BJ (cell line): ENCODE measurements at regions not wholly inside any gene's neighbourhood (a gene's known extent, or its start where the extent isn't known, plus 50 kb on each side); places are given as distances from the start of the nearest gene placed in this dataset.

Experiments used
- CTCF ChIA-PET: fragments of 350-600 bp; formaldehyde crosslinking; extraction: SDS; loops from one replicate; lab custom pipeline; 2021; ENCODE audit warnings: antibody characterized with exemption, inconsistent platforms; lab: Yijun Ruan, JAX
- POLR2A ChIA-PET: fragments of 300-600 bp; sonication (Branson Sonifier 250); formaldehyde crosslinking; extraction: SDS; loops from one replicate; lab custom pipeline; 2021; ENCODE audit warnings: antibody characterized with exemption; lab: Charles Lee
- DNase-seq: peaks from one replicate; pipeline ENCODE4 v3.0.0-alpha.2; 2011; ENCODE audit warnings: low read depth
- H3K27me3 ChIP-seq: 2 replicates; pipeline ENCODE4 v1.6.0; 2011; ENCODE audit warnings: low read length; ENCODE audit not compliant: control insufficient read depth, insufficient read depth
- H3K36me3 ChIP-seq: 2 replicates; pipeline ENCODE4 v1.5.1; 2011; ENCODE audit warnings: low read length; ENCODE audit not compliant: control insufficient read depth, insufficient read depth
- H3K4me3 ChIP-seq: 2 replicates; pipeline ENCODE4 v1.5.1; 2011; ENCODE audit warnings: low read depth, mild to moderate bottlenecking, control low read depth, low read length
- CTCF ChIP-seq: IDR thresholded peaks from 2 replicates; pipeline ENCODE4 v1.5.1; 2011; ENCODE audit warnings: low read depth, mild to moderate bottlenecking, control low read depth, inconsistent platforms, low read length, moderate library complexity; ENCODE audit not compliant: insufficient read depth

GRCh38 chr10:128614016-128614605 lies 487.9 kb upstream of the MKI67 start:
- CTCF ChIA-PET: no interaction called here

GRCh38 chr10:128614802-128615553 lies 488.8 kb upstream of the MKI67 start:
- Histone ChIP-seq H3K4me3 (no peak overlapping the region), H3K27me3 (no peaks in the 10 kb centered on the region), H3K36me3 (no peaks in the 10 kb centered on the region)
- TF ChIP-seq CTCF: no peak
- ChIA-PET CTCF (no interaction called here), POLR2A (no interaction called here)
- DNase-seq: no peak

More at GRCh38 chr10:128614016-128614605, 487.9 kb upstream of the MKI67 start:
- Histone ChIP-seq H3K36me3 (no peaks in the 10 kb centered on the region), H3K4me3 (no peak overlapping the region), H3K27me3 (no peaks in the 10 kb centered on the region)
- TF ChIP-seq CTCF: no peak
- POLR2A ChIA-PET: no interaction called here
- no peak for DNase-seq

DNA sequence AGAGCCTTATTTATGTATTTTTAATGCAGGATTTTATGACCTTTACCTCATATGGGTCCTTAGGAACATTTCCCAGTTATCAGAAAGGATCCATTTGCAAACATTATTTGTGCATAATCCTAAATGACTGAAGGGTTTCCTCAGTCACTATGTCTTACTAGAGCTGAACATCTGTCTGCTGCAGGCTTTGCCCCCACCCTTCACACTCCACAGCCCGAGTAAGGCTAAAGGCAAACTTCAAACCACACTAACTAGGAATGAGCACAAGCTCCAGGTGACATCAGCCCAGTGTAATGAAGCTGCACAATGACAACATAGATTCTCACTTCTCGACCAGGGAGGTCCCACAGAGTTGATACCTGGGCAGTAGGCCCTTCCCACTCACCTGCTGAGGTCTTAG lies 491.3 kb upstream of the MKI67 start:
- no peak overlapping the region for H3K4me3 ChIP-seq
- CTCF ChIA-PET: no interaction called here

GRCh38 chr10:128622706-128623105 lies 496.5 kb upstream of the MKI67 start:
- CTCF ChIA-PET: no interaction called here
- Histone ChIP-seq H3K36me3 (no peaks in the 10 kb centered on the region), H3K4me3 (no peak overlapping the region), H3K27me3 (no peaks in the 10 kb centered on the region)
- TF ChIP-seq CTCF: no peak
- DNase-seq: no peak
- POLR2A ChIA-PET: no interaction called here

More for the DNA sequence above, 491.3 kb upstream of the MKI67 start:
- H3K27me3 ChIP-seq: no peaks in the 10 kb centered on the region
- DNase-seq: no peak
- POLR2A ChIA-PET: no interaction called here
- no peaks in the 10 kb centered on the region for H3K36me3 ChIP-seq
- TF ChIP-seq CTCF: no peak

DNA sequence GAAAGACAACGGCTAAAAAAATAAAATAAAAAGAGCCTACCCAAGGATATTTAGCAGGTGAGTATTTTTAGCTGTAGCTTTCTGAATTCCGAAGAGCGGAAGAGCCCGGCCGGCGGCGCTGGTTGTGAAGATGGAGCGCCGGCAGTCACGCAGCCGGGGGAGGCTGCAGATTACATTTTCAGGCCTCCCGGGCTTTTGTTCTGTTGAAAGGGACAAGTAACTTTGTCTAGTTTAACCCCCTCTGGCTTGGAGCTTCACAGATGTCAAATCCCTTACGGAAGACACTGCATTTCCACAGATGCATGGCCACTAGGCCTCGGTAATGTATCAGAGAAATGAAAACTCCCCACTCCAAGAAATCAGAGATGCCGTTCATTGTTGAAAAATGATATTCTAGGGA lies 497.6 kb upstream of the MKI67 start:
- H3K27me3 ChIP-seq: no peaks in the 10 kb centered on the region
- POLR2A ChIA-PET: no interaction called here
- DNase-seq: no peak
- H3K36me3 ChIP-seq: no peaks in the 10 kb centered on the region
- CTCF ChIA-PET: interaction anchor here (0.6 kb wide), 1 partner anchor 1140 kb away, joined by 5 read pairs; no protein-coding TSS in a partner anchor
- H3K4me3 ChIP-seq: no peak overlapping the region
- TF ChIP-seq CTCF: no peak
